Keratinocyte (primary cell): ENCODE measurements at regions not wholly inside any gene's neighbourhood (a gene's known extent, or its start where the extent isn't known, plus 50 kb on each side); places are given as distances from the start of the nearest gene placed in this dataset.

Experiments
- DNase-seq: peaks from one replicate; pipeline ENCODE4 v3.0.0-alpha.2; 2011; ENCODE audit warnings: low read depth, missing footprints, low spot score
- FAIRE-seq: peaks from 2 replicates; lab custom pipeline; 2011; peaks lifted over from hg19 to GRCh38; lab: Jason Lieb, UNC
- H2AFZ ChIP-seq: 2 replicates; pipeline ENCODE4 v1.6.0; 2012; ENCODE audit warnings: low read length, control low read depth, inconsistent platforms; ENCODE audit not compliant: control insufficient read depth
- H3K27ac ChIP-seq: 2 replicates; pipeline ENCODE4 v1.5.1; 2011; ENCODE audit warnings: low read length; ENCODE audit not compliant: control insufficient read depth, insufficient read depth
- H3K27me3 ChIP-seq: 3 replicates; pipeline ENCODE4 v1.6.0; 2011; ENCODE audit warnings: low read length; ENCODE audit not compliant: control insufficient read depth, insufficient read depth; ENCODE audit errors: extremely low read depth
- H3K36me3 ChIP-seq, 2 experiments: 2 replicates in 1 of 2; 3 replicates in 1 of 2; pipeline ENCODE4 v1.5.1; 2011; ENCODE audit warnings: low read length in 2 of 2, mild to moderate bottlenecking in 1 of 2; ENCODE audit not compliant: control insufficient read depth in 2 of 2, insufficient read depth in 2 of 2; ENCODE audit errors: extremely low read depth in 1 of 2
- H3K4me1 ChIP-seq: 3 replicates; pipeline ENCODE4 v1.5.1; 2011; ENCODE audit warnings: low read length; ENCODE audit not compliant: control insufficient read depth, insufficient read depth; ENCODE audit errors: extremely low read depth
- H3K4me2 ChIP-seq: 3 replicates; pipeline ENCODE4 v1.6.0; 2011; ENCODE audit warnings: low read depth, low read length; ENCODE audit not compliant: control insufficient read depth, insufficient read depth; ENCODE audit errors: extremely low read depth
- H3K4me3 ChIP-seq, 3 experiments: fragments of 200-600 bp in 1 of 3; sonication (generic) in 1 of 3; 2 replicates in 2 of 3; 3 replicates in 1 of 3; pipeline ENCODE4 v1.5.1; 2011 to 2016; ENCODE audit warnings: low read length in 3 of 3, mild to moderate bottlenecking in 3 of 3, control low read depth in 2 of 3, inconsistent platforms in 1 of 3, low read depth in 1 of 3, mixed read lengths in 1 of 3, mixed run types in 1 of 3, moderate library complexity in 1 of 3; ENCODE audit not compliant: control insufficient read depth in 2 of 3, insufficient read depth in 2 of 3; ENCODE audit errors: extremely low read depth in 1 of 3
- H3K79me2 ChIP-seq: 2 replicates; pipeline ENCODE4 v1.6.0; 2012; ENCODE audit warnings: low read length; ENCODE audit not compliant: control insufficient read depth, insufficient read depth
- H3K9ac ChIP-seq: 3 replicates; pipeline ENCODE4 v1.6.0; 2011; ENCODE audit warnings: low read length; ENCODE audit not compliant: control insufficient read depth, insufficient read depth; ENCODE audit errors: extremely low read depth
- H3K9me1 ChIP-seq: 3 replicates; pipeline ENCODE4 v1.6.0; 2011; ENCODE audit warnings: low read length; ENCODE audit not compliant: control insufficient read depth, insufficient read depth; ENCODE audit errors: extremely low read depth
- H3K9me3 ChIP-seq: 2 replicates; pipeline ENCODE4 v1.5.1; 2012; ENCODE audit warnings: low read depth, low read length; ENCODE audit not compliant: control insufficient read depth
- H4K20me1 ChIP-seq: 3 replicates; pipeline ENCODE4 v1.6.0; 2011; ENCODE audit warnings: low read length; ENCODE audit not compliant: control insufficient read depth, insufficient read depth; ENCODE audit errors: extremely low read depth
- EZH2 ChIP-seq: IDR thresholded peaks from one replicate; pipeline ENCODE4 v1.6.1; 2012; ENCODE audit warnings: inconsistent platforms, mild to moderate bottlenecking, low read length, moderate library complexity
- dilution Hi-C: fragments of 300-500 bp; cut with MboI; formaldehyde crosslinking; loops from one replicate; pipeline ENCODE4 v1.7.0; 2020; ENCODE audit warnings: low sequenced_read_pairs; ENCODE audit not compliant: extremely low pct_ligation_motif_present
- TF ChIP-seq, protein P1 (sequence below), 3 experiments: IDR thresholded peaks in 1 of 3; conservative IDR thresholded peaks in 1 of 3; optimal IDR thresholded peaks in 1 of 3; 2 replicates in 2 of 3; 3 replicates in 1 of 3; pipeline versions ENCODE3 to v1.5.1; 2011; ENCODE audit warnings: low read length in 3 of 3, mild to moderate bottlenecking in 3 of 3, moderate library complexity in 2 of 3, control low read depth in 1 of 3, inconsistent platforms in 1 of 3; ENCODE audit not compliant: insufficient read depth in 2 of 3; ENCODE audit errors: extremely low read depth in 1 of 3

DNA sequence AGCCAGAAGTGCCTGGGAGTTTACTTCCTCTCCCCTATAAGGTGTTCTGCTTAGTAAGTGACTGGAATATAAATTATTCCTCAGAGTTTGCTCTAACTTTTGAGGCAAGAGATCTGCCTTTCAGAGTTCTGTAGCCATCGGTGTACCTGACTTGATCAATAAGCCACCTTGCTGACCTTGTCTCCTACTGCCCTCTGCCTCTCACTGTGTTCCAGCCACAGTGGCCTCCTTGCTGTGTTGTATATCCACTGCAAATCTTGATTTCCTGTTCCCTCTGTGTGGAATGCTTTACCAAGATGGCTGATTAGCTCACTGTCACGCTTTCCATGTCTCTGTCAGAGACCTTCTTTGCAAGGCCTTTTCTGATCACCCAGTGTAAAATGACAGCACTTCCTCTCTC, 442.4 kb downstream of the SQOR start:
- no peaks in the 10 kb centered on the region for H3K9me1 ChIP-seq
- H3K27me3 ChIP-seq: no peaks in the 10 kb centered on the region
- no peak overlapping the region for H2AFZ ChIP-seq
- no peak overlapping the region for H3K27ac ChIP-seq
- H3K9ac ChIP-seq: no peak overlapping the region
- no peaks in the 10 kb centered on the region for H3K9me3 ChIP-seq
- H3K4me2 ChIP-seq: no peak overlapping the region
- TF ChIP-seq, protein P1, sequence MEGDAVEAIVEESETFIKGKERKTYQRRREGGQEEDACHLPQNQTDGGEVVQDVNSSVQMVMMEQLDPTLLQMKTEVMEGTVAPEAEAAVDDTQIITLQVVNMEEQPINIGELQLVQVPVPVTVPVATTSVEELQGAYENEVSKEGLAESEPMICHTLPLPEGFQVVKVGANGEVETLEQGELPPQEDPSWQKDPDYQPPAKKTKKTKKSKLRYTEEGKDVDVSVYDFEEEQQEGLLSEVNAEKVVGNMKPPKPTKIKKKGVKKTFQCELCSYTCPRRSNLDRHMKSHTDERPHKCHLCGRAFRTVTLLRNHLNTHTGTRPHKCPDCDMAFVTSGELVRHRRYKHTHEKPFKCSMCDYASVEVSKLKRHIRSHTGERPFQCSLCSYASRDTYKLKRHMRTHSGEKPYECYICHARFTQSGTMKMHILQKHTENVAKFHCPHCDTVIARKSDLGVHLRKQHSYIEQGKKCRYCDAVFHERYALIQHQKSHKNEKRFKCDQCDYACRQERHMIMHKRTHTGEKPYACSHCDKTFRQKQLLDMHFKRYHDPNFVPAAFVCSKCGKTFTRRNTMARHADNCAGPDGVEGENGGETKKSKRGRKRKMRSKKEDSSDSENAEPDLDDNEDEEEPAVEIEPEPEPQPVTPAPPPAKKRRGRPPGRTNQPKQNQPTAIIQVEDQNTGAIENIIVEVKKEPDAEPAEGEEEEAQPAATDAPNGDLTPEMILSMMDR (optimal IDR thresholded peaks at IDR 0.05 in 1 of 3, IDR thresholded peaks at IDR 0.05 in 1 of 3, conservative IDR thresholded peaks at IDR 0.05 in 1 of 3; ENCODE audit: extremely low read depth in 1 of 3, insufficient read depth in 2 of 3, low read length in 3 of 3): no peak
- TF ChIP-seq EZH2: no peak
- no peak overlapping the region for H3K4me3 ChIP-seq
- no peaks in the 10 kb centered on the region for H3K4me1 ChIP-seq
- no peaks in the 10 kb centered on the region for H4K20me1 ChIP-seq
- dilution Hi-C loops: no loop called here
- DNase-seq (no peak), FAIRE-seq (no peak)
- H3K79me2 ChIP-seq: no peaks in the 10 kb centered on the region
- H3K36me3 ChIP-seq: no peaks in the 10 kb centered on the region

DNA sequence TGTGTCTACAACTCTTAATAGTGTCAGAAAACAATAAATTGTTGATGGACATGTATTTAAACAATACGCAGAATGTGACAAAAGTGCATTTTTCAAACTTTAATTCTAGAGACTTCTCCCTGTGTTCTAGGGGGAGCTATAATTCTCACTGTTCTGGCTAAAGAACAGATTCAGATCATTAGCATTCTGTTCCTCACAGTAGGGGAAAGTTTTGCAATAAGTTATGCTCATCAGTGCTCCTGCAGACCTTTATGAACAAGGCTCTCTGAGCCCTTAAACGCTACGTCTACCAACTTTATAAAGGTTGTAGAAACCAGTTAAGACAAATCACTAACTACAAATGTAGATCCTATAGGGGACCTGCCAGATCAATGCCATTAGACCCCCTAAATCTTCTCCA, 444.2 kb downstream of the SQOR start:
- FAIRE-seq: no peak
- dilution Hi-C loops: no loop called here
- no peak overlapping the region for H2AFZ ChIP-seq

More for the DNA sequence above, 444.2 kb downstream of the SQOR start:
- Histone ChIP-seq H3K4me2 (no peak overlapping the region), H3K9me1 (no peaks in the 10 kb centered on the region), H4K20me1 (no peaks in the 10 kb centered on the region), H3K9me3 (no peaks in the 10 kb centered on the region), H3K27ac (no peak overlapping the region), H3K36me3 (no peaks in the 10 kb centered on the region), H3K9ac (no peak overlapping the region), H3K4me3 (no peak overlapping the region), H3K79me2 (no peaks in the 10 kb centered on the region), H3K4me1 (no peaks in the 10 kb centered on the region), H3K27me3 (no peaks in the 10 kb centered on the region)
- TF ChIP-seq EZH2: no peak
- TF ChIP-seq, protein P1 (optimal IDR thresholded peaks at IDR 0.05 in 1 of 3, IDR thresholded peaks at IDR 0.05 in 1 of 3, conservative IDR thresholded peaks at IDR 0.05 in 1 of 3; ENCODE audit: extremely low read depth in 1 of 3, insufficient read depth in 2 of 3, low read length in 3 of 3): no peak
- no peak for DNase-seq
